ENCODE measurements at regions not wholly inside any gene's neighbourhood (a gene's known extent, or its start where the extent isn't known, plus 50 kb on each side); places are given as distances from the start of the nearest gene placed in this dataset.
"Not testable (repeated sequence)": the region's sequence is repeated elsewhere in the genome, so short reads cannot be mapped to it uniquely, and the experiment has no call there.

- DNase-seq: no peak
Measured at GRCh38 chr7:12995912-12996469, 308.6 kb downstream of the ARL4A start.

GRCh38 chr7:13007331-13007730 is 319.9 kb downstream of the ARL4A start:
- DNase-seq: no peak

GRCh38 chr7:13009517-13009916 is 322.1 kb downstream of the ARL4A start:
- DNase-seq: no peak

- DNase-seq: no peak
Measured at GRCh38 chr7:13014011-13014410, 326.6 kb downstream of the ARL4A start.

- DNase-seq: no peak
Measured at GRCh38 chr7:13016036-13016581, 328.7 kb downstream of the ARL4A start.

- DNase-seq: no peak
Measured at GRCh38 chr7:13016592-13017332, 329.3 kb downstream of the ARL4A start.

GRCh38 chr7:13017333-13017857 is 330.0 kb downstream of the ARL4A start:
- no peak for DNase-seq

GRCh38 chr7:13017881-13018280 is 330.4 kb downstream of the ARL4A start:
- DNase-seq: no peak

- no peak for DNase-seq
Measured at GRCh38 chr7:13021566-13022300, 334.3 kb downstream of the ARL4A start.

- no peak for DNase-seq
Measured at GRCh38 chr7:13024121-13024674, 336.8 kb downstream of the ARL4A start.

- DNase-seq: not testable (repeated sequence)
Measured at GRCh38 chr7:13025043-13025442, 337.6 kb downstream of the ARL4A start.

GRCh38 chr7:13027321-13027720 is 339.9 kb downstream of the ARL4A start:
- no peak for DNase-seq

- no peak for DNase-seq
Measured at GRCh38 chr7:13028036-13028824, 340.8 kb downstream of the ARL4A start.

- DNase-seq: no peak
Measured at GRCh38 chr7:13028825-13029099, 341.3 kb downstream of the ARL4A start.

GRCh38 chr7:13031468-13031867 is 344.0 kb downstream of the ARL4A start:
- no peak for DNase-seq

GRCh38 chr7:13032084-13032483 is 344.7 kb downstream of the ARL4A start:
- no peak for DNase-seq

GRCh38 chr7:13032576-13032975 is 345.1 kb downstream of the ARL4A start:
- DNase-seq: peak; percentile 32

- DNase-seq: no peak
Measured at GRCh38 chr7:13034693-13035092, 347.3 kb downstream of the ARL4A start.

- no peak for DNase-seq
Measured at GRCh38 chr7:13035233-13035632, 347.8 kb downstream of the ARL4A start.

- no peak for DNase-seq
Measured at GRCh38 chr7:13036256-13036780, 348.9 kb downstream of the ARL4A start.

- no peak for DNase-seq
Measured at GRCh38 chr7:13037216-13037615, 349.8 kb downstream of the ARL4A start.

- no peak for DNase-seq
Measured at GRCh38 chr7:13041368-13041988, 354.0 kb downstream of the ARL4A start.

Data from hindlimb muscle (tissue), 1 donor.